GM21447 (cell line): ENCODE measurements at regions not wholly inside any gene's neighbourhood (a gene's known extent, or its start where the extent isn't known, plus 50 kb on each side); places are given as distances from the start of the nearest gene placed in this dataset.
"Not testable (repeated sequence)": the region's sequence is repeated elsewhere in the genome, so short reads cannot be mapped to it uniquely, and the experiment has no call there.

Source experiments
- ATAC-seq: cut with Tn5 transposase; IDR thresholded peaks from one replicate; pipeline ENCODE4 v1.9.1; 2021; ENCODE audit not compliant: unreplicated experiment

GRCh38 chr17:30590081-30590733 is 113.0 kb downstream of the GOSR1 start:
- ATAC-seq, result no peak

DNA sequence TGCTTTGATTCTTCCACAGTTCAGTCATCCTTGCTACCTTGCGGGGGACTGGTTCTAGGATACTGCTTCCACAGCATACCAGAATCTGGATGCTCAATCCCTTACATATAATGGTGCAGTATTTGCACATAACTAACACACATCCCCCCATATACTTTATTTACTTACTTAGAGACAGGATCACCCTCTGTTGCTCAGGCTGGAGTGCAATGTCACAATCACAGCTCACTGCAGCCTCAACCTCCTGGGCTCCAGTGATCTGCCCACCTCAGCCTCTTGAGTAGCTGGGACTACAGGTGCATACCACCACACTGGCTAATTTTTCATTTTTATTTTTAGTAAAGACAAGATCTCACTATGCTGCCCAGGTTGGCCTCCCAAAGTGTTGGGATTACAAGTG is 112.2 kb downstream of the GOSR1 start:
- ATAC-seq, result no peak

DNA sequence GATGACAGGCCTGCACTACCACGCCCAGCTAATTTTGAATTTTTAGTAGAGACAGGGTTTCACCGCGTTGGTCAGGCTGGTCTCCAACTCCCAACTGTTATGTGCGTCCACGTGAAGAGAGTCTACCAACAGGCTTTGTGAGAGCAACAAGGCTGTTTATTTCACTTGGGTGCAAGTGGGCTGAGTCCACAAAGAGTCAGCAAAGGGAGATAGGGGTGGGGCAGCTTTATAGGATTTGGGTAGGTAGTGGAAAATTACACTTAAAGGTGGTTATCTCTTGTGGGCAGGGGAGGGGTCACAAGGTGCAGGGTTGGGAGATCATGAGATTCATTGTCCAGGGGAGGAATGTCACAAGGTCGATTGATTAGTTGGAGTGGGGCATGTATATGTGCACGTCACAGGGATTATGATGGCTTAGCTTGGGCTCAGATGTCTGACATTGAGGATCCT is 111.6 kb downstream of the GOSR1 start:
- ATAC-seq, result no peak

DNA sequence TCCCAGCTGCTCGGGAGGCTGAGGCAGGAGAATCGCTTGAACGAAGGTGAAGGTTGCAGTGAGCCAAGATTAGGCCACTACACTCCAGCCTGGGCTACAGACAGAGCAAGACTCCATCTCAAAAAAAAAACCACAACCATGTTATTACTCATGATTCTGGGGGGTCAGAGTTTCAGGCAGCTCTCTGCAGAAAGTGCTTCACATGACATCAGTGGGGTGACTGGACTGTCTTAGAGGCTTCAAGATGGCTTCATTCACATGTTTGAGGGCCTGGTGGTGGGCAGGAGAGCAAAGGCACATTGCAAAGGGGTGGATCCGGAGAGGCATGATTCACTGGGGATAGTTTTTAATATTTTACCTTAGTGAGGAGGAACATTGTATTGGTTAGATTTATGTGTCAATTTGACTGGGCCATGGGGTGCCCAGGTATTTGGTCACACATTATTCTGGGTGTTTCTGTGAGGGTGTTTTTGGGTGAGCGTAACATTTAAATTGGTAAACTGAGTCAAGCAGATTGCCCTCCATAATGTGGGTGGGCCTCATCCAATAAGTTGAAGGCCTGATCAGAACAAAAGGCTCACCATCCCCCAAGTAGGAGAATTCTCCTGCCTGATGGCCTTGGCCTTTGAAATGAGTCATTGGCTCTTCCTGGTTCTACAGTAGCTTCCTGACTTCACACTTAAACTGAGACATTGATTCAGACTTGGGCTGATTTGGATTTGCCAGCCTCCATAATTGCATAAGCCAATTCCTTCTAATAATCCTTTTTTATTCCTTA is 109.8 kb downstream of the GOSR1 start:
- no peak for ATAC-seq

GRCh38 chr17:30584810-30585209 is 107.6 kb downstream of the GOSR1 start:
- no peak for ATAC-seq

DNA sequence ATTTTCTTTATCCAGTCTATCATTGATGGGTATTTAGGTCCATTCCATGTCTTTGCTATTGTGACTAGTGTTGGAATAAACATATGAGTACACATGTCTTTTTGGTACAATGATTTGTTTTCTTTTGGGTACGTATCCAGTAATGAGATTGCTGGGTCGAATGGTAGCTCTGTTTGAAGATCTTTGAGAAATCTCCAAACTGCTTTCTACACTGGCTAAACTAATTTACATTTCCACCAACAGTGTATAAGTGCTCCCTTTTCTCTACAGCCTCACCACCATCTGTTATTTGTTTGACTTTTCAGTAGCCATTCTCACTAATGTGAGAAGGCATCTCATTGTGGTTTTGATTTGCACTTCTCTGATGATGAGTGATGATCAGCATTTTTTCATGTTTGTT is 103.7 kb downstream of the GOSR1 start:
- no peak for ATAC-seq

GRCh38 chr17:30579610-30580315 is 102.6 kb downstream of the GOSR1 start:
- ATAC-seq, result no peak

DNA sequence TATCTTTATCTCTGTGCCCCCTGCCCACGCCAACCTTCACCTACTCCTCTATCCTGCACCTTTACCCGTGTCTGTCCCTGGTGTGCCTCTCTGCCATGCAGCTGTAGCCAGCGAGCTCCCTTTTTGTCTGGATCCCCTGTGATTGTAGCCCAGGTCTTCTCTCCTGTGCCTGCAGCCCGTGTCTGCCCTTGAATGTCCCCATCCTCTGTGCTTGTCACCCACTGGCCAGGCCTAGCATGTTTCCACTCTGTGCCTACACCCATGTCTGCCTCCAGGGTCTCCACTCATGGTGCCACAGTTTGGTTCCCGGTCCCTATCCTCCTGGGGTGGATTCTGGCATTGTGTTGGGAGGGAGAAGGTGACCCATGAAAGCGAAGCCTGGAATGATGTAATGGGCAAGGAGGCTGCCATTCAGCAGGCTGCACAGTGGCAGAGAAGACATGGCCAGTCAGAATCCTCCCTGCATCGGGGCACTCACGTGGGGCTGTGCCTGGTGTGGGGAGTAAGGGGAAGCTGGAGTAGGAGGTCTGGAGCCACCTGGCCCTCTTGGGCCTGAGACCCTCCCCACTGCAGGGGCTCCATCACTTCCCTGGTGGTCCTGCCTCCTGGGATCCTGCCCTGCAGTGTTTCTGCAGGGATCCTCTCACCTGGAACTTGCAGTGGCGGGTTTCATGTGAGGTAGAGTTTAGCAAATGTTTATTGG is 101.0 kb downstream of the GOSR1 start:
- not testable (repeated sequence) for ATAC-seq
